Occipital lobe (tissue), 1 donor: ENCODE measurements at regions not wholly inside any gene's neighbourhood (a gene's known extent, or its start where the extent isn't known, plus 50 kb on each side); places are given as distances from the start of the nearest gene placed in this dataset.
"Not testable (repeated sequence)": the region's sequence is repeated elsewhere in the genome, so short reads cannot be mapped to it uniquely, and the experiment has no call there.

Experiments used
- DNase-seq: peaks from one replicate; lab custom pipeline; 2025; lab: John Stamatoyannopoulos, UW

- no peak for DNase-seq
These were observed 1907.6 kb upstream of the ACO1 start for GRCh38 chr9:30476826-30477225.

- no peak for DNase-seq
These were observed 1905.8 kb upstream of the ACO1 start for GRCh38 chr9:30478684-30479083.

GRCh38 chr9:30482499-30482898, 1901.9 kb upstream of the ACO1 start:
- DNase-seq, result no peak

- no peak for DNase-seq
These were observed 1899.8 kb upstream of the ACO1 start for GRCh38 chr9:30484690-30485089.

- no peak for DNase-seq
These were observed 1879.9 kb upstream of the ACO1 start for GRCh38 chr9:30504502-30504905.

- DNase-seq, result no peak
These were observed 1879.1 kb upstream of the ACO1 start for GRCh38 chr9:30505311-30505710.

- no peak for DNase-seq
These were observed 1877.7 kb upstream of the ACO1 start for GRCh38 chr9:30506749-30507148.

GRCh38 chr9:30507166-30507565, 1877.3 kb upstream of the ACO1 start:
- DNase-seq, result no peak

- DNase-seq, result no peak
These were observed 1872.8 kb upstream of the ACO1 start for GRCh38 chr9:30511666-30512065.

- DNase-seq, result no peak
These were observed 1865.3 kb upstream of the ACO1 start for GRCh38 chr9:30519166-30519565.

- no peak for DNase-seq
These were observed 1864.7 kb upstream of the ACO1 start for GRCh38 chr9:30519756-30520155.

GRCh38 chr9:30522061-30522460, 1862.4 kb upstream of the ACO1 start:
- no peak for DNase-seq

- DNase-seq, result peak; percentile 16
These were observed 1862.0 kb upstream of the ACO1 start for GRCh38 chr9:30522486-30522885.

GRCh38 chr9:30524311-30524710, 1860.1 kb upstream of the ACO1 start:
- no peak for DNase-seq

GRCh38 chr9:30534455-30534854, 1850.0 kb upstream of the ACO1 start:
- DNase-seq, result no peak

- no peak for DNase-seq
These were observed 1849.5 kb upstream of the ACO1 start for GRCh38 chr9:30534896-30535295.

GRCh38 chr9:30536494-30536893, 1847.9 kb upstream of the ACO1 start:
- no peak for DNase-seq

GRCh38 chr9:30539696-30540095, 1844.7 kb upstream of the ACO1 start:
- DNase-seq, result not testable (repeated sequence)

- DNase-seq, result no peak
These were observed 1809.9 kb upstream of the ACO1 start for GRCh38 chr9:30574355-30575151.

GRCh38 chr9:30575218-30575617, 1809.2 kb upstream of the ACO1 start:
- no peak for DNase-seq

GRCh38 chr9:30575691-30576090, 1808.8 kb upstream of the ACO1 start:
- DNase-seq, result no peak

GRCh38 chr9:30579810-30580209, 1804.6 kb upstream of the ACO1 start:
- no peak for DNase-seq

- no peak for DNase-seq
These were observed 1802.2 kb upstream of the ACO1 start for GRCh38 chr9:30582240-30582639.

GRCh38 chr9:30584559-30584958, 1799.9 kb upstream of the ACO1 start:
- no peak for DNase-seq
